BE2C (cell line): ENCODE measurements at regions not wholly inside any gene's neighbourhood (a gene's known extent, or its start where the extent isn't known, plus 50 kb on each side); places are given as distances from the start of the nearest gene placed in this dataset.

Experiments used
- DNase-seq: peaks from one replicate; pipeline ENCODE4 v3.0.0-alpha.2; 2020
- H3K27me3 ChIP-seq: fragments of 250-450 bp; sonication (Bioruptor Pico); 2 replicates; pipeline ENCODE4 v1.5.1; 2020; ENCODE audit warnings: mild to moderate bottlenecking
- H3K36me3 ChIP-seq: fragments of 250-450 bp; sonication (Bioruptor Pico); 2 replicates; pipeline ENCODE4 v1.5.1; 2020; ENCODE audit warnings: mild to moderate bottlenecking
- H3K4me1 ChIP-seq: fragments of 250-450 bp; sonication (Bioruptor Pico); 2 replicates; pipeline ENCODE4 v1.5.1; 2020
- H3K4me3 ChIP-seq: 2 replicates; pipeline ENCODE4 v1.5.1; 2011; ENCODE audit warnings: low read depth, low read length
- H3K9me3 ChIP-seq: fragments of 250-450 bp; sonication (Bioruptor Pico); 2 replicates; pipeline ENCODE4 v1.5.1; 2020
- TF ChIP-seq, protein P1 (sequence below): IDR thresholded peaks from 2 replicates; pipeline ENCODE4 v1.5.1; 2012; ENCODE audit warnings: mild to moderate bottlenecking, low read depth, low read length

DNA sequence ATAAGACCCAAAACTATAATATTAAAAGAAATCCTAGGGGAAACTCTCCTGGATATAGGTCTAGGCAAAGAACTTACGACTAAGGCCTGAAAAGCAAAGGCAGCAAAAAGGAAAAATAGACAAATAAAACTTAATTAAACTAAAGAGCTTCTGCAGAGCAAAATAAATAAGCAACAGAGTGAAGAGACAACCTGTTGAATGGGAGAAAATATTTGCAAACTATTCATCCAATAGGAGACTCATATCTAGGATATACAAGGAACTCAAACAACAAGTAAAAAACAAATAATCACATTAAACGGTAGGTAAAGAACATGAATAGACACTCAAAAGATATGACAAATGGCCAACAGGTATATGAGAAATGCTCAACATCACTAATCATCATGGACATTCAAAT lies 318.6 kb downstream of the CSNK1G3 start:
- DNase-seq, result no peak
- TF ChIP-seq, protein P1, sequence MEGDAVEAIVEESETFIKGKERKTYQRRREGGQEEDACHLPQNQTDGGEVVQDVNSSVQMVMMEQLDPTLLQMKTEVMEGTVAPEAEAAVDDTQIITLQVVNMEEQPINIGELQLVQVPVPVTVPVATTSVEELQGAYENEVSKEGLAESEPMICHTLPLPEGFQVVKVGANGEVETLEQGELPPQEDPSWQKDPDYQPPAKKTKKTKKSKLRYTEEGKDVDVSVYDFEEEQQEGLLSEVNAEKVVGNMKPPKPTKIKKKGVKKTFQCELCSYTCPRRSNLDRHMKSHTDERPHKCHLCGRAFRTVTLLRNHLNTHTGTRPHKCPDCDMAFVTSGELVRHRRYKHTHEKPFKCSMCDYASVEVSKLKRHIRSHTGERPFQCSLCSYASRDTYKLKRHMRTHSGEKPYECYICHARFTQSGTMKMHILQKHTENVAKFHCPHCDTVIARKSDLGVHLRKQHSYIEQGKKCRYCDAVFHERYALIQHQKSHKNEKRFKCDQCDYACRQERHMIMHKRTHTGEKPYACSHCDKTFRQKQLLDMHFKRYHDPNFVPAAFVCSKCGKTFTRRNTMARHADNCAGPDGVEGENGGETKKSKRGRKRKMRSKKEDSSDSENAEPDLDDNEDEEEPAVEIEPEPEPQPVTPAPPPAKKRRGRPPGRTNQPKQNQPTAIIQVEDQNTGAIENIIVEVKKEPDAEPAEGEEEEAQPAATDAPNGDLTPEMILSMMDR, result no peak
- no peaks in the 10 kb centered on the region for H3K4me1 ChIP-seq
- H3K4me3 ChIP-seq, result no peak overlapping the region
- no peaks in the 10 kb centered on the region for H3K36me3 ChIP-seq
- no peaks in the 10 kb centered on the region for H3K9me3 ChIP-seq
- H3K27me3 ChIP-seq, result no peaks in the 10 kb centered on the region

DNA sequence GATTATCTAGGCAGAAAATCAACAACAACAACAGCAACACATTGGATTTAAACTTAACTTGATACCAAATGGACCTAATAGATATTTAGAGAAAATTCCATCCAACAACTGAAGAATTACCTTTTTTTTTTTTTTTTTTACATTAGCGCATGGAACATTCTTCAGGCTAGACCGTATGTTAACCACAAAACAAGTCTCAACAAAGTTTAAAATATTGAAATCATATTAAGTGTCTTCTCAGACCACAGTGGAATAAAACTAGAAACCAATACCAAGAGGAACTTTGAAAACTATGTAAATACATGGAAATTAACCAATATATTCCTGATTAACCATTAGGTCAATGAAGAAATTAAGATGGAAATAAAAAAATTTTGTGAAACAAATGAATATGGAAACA lies 315.8 kb downstream of the CSNK1G3 start:
- TF ChIP-seq, protein P1, result no peak
- no peaks in the 10 kb centered on the region for H3K27me3 ChIP-seq
- no peak overlapping the region for H3K4me3 ChIP-seq
- H3K9me3 ChIP-seq, result no peaks in the 10 kb centered on the region
- H3K4me1 ChIP-seq, result no peaks in the 10 kb centered on the region
- no peak for DNase-seq
- H3K36me3 ChIP-seq, result no peaks in the 10 kb centered on the region

DNA sequence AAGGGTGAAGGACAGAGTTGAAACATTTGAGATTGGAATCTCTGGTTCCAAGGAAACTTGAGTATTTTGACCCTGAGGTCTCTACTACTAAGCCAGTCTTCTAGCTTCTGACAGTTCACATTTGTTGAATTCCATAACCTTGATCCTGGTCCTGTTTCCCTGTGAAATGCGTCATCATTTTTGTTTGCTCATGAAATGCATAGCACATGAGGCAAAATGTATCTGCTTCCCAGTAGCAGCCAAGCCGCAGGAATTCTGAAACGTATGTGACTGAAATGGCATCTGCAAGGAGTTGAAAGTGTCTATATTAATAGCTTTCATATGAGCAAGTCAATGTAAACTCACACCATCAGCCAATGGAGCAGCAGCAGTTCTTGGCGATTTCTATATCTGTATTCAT lies 307.9 kb downstream of the CSNK1G3 start:
- Histone ChIP-seq H3K36me3 (no peaks in the 10 kb centered on the region), H3K4me3 (no peak overlapping the region), H3K4me1 (peaks cover 2% of the 10 kb centered on the region), H3K9me3 (no peaks in the 10 kb centered on the region), H3K27me3 (no peaks in the 10 kb centered on the region)
- TF ChIP-seq, protein P1, result no peak
- no peak for DNase-seq

DNA sequence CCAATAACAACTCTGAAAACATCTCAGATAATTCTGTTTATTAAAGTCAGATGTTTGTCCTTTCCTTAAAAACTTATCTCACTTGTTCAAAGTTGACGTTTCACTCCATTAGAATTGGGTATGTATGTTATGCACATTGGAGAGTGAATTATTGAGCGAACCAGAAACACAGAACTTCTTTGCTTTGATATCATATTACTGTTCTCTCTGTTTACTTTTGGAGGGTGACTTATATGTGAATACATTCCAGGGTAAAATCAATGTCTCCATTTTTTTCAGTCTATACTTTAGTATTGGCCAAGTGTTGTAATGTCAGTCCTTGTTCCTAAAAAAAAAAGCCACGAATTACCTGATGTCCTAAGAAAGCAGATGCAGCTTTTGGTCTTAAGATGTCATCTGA lies 307.4 kb downstream of the CSNK1G3 start:
- DNase-seq, result no peak
- TF ChIP-seq, protein P1, result no peak
- no peak overlapping the region for H3K4me3 ChIP-seq
- H3K27me3 ChIP-seq, result no peaks in the 10 kb centered on the region
- H3K36me3 ChIP-seq, result no peaks in the 10 kb centered on the region
- peaks cover 7% of the 10 kb centered on the region for H3K4me1 ChIP-seq
- no peaks in the 10 kb centered on the region for H3K9me3 ChIP-seq

DNA sequence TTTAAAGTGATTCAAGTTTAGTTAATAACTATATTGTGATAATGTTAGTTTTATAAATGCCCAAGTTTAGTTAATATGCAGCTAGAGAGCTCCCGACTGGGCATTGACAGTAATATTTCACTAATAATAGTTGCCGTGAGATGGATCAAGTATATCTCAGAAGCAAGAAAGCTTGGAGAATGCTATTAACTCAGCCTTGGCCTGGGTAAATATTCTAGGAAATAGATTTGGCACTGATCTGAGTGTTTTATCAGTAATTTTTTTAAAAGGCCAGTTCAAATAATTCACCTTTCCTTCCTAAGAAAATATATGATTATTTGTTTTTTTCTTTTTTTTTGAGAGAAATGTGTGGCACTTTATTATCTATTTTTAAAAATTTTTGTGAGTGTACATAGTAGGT lies 305.3 kb downstream of the CSNK1G3 start:
- H3K9me3 ChIP-seq, result no peaks in the 10 kb centered on the region
- DNase-seq, result no peak
- H3K36me3 ChIP-seq, result no peaks in the 10 kb centered on the region
- H3K4me3 ChIP-seq, result no peak overlapping the region
- H3K27me3 ChIP-seq, result no peaks in the 10 kb centered on the region
- TF ChIP-seq, protein P1, result no peak
- peaks cover 15% of the 10 kb centered on the region for H3K4me1 ChIP-seq

DNA sequence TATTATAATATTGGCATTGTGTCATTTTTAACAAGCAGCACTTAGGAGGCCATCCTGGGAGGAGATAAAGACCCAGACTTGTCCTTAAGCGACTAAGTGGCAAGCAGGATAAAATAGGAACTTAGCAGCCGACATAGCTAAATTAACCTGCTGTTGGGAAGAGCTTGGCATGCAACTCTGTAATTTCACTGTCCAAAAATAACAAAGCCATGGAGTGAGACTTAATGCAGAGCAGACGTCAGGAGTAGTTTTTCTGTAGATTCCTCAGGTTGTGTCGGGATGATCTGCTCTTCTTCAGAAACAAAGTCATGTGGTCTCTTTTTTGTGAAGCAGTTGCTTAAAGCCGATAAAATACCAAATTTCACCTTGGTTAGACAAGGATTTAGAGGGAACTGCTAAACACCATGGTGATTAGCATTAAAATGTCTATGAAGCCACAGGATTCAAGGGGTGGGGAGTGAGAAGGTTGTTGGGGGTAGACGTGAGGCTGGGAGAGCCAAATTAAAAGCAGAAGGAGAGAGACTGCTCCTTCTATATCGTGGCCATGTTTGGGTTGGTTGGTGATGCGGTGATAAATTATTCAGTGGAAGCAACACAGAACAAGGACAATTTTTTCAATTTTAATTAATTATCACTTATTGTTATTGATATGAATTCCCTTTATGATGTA lies 303.0 kb downstream of the CSNK1G3 start:
- Histone ChIP-seq H3K36me3 (no peaks in the 10 kb centered on the region), H3K4me1 (peaks cover 15% of the 10 kb centered on the region), H3K27me3 (no peaks in the 10 kb centered on the region), H3K4me3 (no peak overlapping the region), H3K9me3 (no peaks in the 10 kb centered on the region)
- TF ChIP-seq, protein P1, result no peak
- no peak for DNase-seq
